GM18499 (cell line): ENCODE measurements at regions not wholly inside any gene's neighbourhood (a gene's known extent, or its start where the extent isn't known, plus 50 kb on each side); places are given as distances from the start of the nearest gene placed in this dataset.

Experiments used
- ATAC-seq: cut with Tn5 transposase; IDR thresholded peaks from one replicate; pipeline ENCODE4 v1.9.1; 2021; ENCODE audit warnings: moderate number of reproducible peaks; ENCODE audit not compliant: insufficient read depth, unreplicated experiment

DNA sequence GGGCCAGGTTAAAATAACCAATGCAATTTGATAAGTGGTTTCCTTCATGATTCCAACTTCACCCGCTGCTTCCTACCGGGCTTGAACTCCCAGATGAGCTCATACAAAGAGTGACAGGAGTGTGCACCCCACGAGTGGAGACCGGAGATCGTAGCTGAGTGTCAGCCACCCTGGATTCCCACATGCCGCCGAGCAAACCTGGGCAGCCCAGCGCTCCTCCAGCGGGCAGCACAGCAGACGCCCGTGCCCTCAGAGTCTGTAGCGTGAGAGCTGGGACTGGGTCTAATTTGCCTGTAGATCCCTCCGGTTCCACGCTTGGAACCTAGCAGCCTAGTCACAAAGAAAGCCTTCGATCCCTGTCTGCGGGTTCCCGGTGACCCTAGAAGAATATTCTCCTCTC, 476.1 kb upstream of the MGMT start:
- ATAC-seq, result no peak

DNA sequence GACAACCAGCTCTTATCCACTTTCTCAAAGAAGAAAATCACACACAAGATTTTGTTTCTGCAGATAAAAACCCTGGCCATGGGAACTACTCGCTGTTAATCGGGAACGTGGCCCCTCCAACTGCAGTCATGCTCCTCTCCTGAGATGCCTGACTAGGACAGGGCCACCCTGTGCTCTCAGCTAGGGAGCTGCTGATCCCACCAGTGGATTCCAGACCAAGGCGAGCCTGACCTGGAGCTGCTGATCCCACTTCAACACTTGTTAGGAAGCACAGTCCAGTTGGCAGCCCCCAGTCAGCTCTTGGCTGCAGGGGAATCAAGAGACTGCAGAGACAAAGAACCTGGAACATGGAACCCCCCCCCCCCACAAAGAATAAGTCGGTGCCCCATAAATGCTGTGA, 474.3 kb upstream of the MGMT start:
- no peak for ATAC-seq

DNA sequence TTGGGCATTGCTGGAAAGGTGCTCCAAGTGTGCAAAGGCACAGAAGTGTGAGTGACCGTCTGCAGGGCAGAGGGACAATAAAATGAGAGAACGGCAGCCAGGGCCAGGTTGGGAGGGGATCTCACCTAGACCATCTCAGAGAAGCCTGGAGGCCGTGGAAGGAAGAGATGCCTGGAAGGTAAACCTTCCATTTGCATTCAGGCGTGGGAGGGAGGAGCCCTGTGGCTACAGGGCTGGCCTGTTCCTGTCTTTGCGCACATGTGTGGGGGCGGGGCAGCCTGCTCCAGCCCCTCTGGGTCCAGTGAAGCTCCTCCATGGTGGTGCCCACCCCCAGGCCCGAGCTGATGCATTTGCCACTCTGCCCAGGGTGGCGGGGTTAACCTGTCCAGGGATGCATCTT, 473.6 kb upstream of the MGMT start:
- no peak for ATAC-seq

DNA sequence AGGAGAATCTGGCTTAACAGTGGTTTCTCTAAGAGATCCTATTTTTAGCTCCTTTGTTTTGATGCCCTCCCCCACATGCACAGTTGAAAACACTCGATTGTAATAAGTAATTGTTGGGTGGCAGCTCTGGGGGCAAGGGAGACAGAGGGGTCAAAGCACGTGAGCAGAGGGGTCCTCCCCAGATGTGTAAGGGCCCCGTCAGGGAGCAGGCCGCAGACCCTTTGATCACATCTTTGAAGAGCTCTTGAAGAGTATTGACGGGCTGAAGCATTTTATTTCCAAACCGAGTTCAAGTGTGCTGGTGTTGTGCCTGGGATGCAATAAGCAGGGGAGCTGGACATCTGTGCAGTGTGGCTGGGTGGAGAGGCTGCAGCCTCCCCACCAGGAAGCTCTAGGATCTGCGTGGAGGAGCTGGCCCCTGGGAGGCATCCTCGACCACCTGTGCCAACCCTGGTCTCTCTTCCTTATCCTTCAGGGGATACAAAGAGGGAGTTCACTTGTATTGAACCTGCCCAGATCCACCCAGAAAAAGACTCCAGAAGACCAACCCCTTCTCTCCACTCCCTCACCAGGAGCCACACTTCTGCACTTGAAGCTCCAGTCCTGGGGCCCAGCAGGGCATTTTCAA, 473.0 kb upstream of the MGMT start:
- no peak for ATAC-seq

DNA sequence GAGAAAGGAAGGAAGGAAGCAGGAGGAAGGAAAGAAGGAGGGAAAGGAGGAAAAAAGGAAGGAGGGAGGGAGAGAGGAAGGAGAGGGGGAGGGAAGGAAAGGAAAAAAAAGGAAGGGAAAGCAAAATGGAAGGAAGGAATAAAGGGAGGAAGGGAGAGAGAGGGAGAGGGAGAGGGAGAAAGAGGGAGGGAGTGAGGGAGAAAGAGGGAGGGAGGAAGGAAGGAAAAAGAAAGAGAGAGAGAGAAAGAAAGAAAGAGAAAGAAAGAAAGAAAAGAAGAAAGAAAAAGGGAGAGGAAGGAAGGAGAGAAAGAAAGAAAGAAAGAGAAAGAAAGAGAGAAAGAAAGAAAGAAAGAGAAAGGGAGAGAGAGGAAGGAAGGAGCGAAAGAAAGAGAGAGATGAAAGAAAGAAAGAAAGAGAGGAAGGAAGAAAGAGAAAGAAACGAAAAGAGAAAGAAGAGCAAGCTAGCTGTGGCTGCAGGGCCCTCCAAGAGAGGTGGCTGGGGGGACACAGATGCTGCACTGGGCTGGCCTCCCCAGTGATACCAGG, 472.4 kb upstream of the MGMT start:
- ATAC-seq, result no peak

DNA sequence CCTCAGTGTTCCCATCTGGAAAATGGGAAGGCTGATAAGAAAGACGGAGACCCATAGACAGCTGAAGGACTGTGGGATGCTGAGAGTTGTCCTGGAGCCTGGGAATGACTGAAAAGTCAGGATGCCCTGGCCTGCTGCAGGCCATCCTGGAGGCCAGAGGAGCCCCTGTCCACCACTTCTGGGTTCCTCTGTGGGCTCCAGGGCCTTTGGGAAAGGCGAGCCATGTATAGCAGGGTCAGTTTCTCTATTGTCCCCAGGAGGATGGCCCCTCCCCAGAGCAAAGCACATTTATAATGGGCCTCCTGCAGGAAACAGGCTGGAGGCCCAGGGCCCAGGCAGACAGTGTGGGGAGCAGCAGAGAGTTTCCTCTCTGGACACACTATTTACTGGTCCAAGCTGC, 471.4 kb upstream of the MGMT start:
- ATAC-seq, result no peak

DNA sequence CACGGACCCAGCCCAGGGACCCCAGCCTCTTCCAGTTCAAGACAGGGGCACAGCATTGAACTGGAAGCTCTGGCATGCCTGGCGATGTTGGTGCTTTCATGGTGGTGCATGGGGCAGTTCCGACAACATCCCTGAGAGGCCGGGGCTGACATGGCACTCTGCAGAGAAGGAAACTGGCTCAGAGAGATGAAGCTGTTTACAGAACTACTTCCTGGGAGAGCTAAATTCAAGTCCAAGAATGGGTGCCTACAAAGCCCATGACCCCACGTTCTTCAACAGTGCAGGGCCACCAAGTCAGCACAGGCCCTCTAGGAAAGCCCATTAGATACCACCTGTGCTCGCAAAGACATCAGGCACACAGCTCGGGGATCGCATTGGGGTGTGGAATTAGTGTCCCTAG, 470.9 kb upstream of the MGMT start:
- ATAC-seq, result no peak

DNA sequence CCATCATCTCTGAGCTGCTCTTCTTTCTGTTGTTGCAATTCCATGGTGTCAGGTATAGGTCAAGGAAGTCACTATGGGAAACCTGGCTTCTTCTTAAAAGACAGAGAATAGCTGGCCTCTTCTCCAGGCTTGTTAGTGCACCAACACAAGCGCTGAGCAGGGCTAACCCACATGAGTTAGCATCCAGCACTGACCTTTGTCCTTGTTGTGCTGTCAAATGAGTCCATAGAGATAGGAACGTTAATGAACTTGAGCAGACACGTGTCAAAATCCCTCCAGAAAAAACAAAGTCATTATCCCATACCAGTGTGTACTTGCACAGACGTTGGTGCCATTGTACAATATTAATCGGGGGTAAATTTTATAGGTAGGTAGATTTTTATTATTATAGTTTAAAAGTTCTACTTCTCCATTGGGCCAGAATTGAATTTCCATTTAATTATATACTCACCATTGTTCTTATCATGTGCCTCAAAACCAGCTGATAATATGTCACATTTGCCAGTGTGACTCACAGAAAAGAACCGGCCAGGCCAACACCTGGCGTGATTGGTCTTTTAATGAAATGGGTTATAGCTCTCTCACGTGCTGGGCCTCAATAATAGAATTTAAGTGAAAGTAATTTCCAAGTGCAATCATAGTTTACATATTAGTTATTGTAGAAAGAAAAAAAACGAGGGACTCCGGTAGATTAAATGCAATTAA, 468.8 kb upstream of the MGMT start:
- ATAC-seq, result no peak

DNA sequence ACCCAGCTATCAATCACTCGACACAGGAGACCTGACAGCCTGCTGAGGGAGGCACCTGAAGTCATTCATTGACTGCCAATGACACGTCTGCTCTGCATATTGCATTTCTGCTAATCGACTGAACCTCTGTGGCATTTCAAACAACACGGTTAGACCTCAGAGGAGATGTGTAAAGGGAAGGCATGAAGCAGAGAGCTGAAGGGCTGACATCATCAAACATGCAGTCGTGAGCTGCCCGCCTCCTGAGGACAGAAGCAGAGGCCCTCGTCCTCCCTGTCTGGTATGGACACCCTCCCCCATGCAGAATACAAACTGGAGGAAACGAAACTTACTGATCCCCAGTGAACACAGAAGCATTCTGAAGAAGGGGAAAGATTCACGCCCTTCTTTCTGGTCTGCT, 462.6 kb upstream of the MGMT start:
- no peak for ATAC-seq

DNA sequence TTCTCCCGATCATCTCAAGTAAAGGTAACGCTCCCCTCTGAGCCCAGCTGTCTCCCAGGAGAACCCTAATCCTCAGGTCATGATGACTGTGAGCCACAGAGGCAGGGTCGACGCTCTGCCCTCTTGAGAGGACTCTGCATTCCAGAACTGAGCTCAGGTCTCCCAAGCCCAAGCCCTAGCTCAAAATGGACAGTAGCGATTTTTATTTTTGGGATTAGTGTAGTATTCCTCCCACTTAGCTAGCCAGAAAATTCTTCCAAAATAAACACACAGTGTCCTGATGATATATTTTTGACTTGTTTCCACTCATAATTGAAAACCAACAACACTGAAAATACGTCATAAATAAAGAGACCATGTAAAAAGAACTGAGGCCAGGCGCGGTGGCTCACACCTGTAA, 462.0 kb upstream of the MGMT start:
- no peak for ATAC-seq

DNA sequence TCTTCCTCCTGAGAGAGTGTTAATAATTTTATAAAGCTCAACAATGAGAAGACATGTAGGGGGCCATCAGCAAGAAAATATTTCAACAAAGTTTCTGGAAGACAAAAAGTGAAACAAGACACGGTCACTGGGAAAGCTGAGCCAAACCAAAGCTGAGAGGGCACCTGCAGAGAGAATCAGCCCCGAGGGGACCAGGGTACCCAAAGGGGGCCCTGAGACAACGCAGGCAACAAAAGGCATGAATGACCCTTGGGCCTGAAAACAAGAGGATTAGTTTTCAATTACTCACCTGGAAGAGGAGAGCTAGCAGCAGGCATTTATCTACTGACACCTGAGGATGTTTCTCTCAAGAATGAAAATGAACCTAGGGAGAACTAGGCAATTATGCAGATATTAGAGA, 461.2 kb upstream of the MGMT start:
- ATAC-seq, result no peak

DNA sequence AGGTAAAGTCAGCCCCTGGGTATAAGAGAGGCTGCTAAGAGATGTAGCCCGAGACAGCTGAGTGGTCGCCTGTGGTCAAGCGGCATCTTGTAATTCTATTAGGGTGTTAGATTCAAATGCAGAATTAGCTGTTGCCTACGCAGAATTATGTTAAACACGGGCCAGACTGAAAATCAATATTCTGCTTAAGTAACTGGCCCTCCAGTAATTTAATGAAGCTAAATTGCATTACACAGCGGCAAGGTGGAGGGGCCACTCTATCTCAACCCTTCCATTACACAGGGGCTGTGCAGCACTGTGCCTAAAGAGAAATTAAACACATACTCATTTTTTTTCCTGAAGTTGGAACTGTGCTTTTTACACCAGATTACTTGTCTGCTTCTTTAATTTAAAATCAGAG, 448.5 kb upstream of the MGMT start:
- no peak for ATAC-seq

DNA sequence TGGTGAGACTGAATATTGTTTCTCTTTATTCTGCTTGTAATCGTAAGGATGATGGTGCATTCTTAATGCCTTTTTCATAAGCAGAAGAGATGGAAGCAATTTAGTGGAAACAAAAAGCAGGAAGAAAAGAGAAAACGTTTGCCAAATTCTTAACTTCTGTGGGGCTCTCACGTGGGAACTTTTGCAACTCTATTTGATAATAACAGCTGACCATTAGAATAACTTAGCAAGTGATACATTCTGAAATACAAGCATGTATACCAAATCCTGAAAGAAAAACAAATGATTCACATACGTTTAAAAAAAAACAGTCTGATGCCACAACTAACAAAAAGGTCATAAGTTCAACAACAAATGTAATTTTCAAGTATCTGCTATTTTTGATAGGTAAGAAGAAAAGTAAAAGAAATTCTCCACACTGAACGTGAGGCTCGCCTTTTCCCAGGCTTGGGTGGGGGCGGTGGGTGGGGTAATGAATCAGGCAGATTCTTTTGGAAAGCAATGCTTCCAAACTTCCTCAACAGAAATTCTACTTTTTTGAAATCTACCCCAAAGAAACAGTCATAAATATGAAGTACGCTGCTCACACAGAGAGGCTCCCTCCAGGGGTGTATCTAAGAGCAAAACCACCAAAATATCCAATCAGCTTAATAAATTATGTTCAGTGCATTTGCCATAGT, 446.2 kb upstream of the MGMT start:
- no peak for ATAC-seq

DNA sequence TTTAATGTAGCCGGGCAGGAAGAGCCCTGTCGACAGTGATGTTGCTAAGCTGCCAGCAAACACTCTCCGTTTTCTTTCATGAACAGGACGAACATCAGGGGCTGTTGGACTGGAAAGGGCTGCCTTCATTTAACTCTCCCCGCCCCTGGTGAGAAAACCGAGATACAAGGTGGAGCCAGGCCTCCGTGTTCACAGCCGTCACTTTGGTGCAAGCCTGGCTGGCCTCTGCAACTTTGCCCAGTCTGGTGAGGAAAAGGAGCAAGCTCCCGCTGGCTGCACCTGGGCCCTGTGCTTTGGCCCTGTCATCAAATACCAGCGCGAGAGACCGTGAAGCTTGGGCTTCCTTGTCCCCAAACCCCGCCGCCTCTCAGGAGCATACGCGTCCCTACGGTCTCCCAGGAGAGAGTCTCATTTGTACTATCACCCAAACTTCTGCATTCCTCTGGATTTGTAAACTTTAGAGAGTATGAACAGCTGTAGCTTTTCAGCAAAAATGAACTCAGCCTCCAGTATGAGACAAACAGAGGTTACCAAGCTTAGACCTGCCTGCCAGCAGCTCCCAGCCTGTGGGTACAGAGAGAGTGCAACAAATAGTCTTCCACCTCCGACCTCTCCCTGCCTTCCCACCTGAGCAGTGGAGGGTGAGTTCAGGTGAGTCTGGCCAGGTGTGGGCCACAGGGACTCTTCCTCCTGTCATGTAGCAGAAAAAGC, 445.3 kb upstream of the MGMT start:
- ATAC-seq, result no peak

DNA sequence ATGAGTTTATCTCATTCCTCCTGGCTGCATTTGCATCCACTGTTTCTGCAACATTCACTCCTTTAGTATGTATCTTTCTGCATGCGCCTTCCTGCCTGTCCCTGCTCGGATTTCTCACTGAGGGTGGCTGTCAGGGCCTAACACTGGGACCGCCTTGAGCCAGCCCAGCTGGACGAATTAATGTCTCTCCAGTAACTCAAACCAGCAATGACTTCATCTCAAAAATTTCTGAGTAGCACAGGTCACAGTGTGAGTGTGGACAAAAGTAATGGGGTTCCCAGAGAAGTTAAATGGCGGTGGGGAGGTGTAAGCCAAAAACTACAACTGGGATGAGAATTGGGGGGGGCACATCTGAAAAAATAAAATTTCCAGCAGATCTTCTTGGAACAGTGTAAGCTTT, 444.0 kb upstream of the MGMT start:
- ATAC-seq, result no peak

DNA sequence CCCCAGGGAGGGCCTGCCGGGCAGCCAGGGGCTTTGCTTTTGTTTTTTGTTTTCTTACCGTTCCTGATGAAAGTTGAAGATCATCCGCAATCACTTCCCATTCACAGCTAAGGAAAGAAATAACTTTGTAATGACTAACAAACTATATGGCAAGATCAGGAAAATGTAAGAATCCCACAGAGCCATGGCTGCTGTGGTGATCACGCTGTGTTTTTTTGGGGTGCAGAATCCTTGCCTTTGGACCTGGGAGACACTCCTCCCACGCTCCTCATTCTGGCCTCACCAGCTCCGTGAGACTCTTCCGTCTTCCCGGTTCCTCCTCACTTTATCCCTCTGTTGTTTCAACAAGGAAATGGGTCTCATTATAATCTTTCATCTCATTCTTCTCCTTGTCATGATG, 443.0 kb upstream of the MGMT start:
- no peak for ATAC-seq

DNA sequence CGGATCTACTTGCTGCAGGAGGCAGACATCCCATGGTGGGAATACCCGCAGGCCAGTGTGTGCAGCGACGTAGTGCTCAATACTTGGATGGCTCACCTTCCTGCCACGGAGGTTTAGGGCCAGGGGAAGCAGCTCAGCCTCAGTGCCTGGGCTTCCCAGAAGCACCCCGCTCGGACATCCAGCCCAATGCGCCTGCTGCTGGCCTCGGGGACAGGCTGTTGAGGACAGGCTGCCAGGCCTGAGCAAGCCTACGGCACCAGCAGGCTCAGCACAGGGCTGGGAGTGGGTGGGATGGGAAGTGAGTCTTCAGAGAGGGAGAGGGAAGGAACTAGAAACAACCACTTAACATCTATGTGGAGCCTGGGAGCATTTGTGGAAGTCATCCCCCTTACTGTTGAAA, 441.3 kb upstream of the MGMT start:
- no peak for ATAC-seq

DNA sequence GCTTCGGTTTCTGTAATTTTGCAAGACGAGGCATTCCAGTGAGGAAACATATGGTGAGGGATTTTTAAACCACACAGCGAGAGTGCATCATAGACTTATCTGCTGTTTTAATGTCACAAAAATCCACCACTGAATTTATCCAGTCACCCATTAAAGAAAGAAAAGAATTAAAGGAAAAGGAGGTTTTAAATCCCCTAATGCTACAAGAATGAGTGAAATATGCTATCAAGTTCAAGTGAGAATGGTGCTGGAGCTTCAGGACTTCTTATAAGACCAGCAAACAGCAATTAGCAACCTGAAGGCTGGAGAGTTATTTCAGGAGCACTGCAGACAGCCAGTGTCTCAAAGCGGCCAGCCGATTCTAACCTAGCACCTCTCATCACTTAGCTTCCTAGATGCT, 439.1 kb upstream of the MGMT start:
- no peak for ATAC-seq

DNA sequence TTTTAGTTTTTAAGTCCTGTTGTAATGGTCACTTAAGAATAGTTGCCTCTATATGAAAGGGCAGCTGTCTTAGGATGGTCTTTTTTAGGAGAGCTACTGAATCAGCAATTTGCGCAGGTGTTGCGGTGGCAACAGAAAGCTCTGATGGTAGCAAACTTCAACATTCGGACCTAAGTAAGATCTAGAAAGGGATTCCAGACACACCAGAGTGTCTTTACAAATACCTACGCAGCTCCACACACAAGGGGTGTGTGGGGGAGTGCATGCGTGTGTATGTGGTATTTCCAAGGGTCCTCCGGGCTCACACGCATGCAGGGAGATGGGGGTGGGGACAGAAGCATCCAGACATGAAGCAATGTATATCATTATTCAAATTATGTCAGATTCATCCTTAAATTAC, 438.6 kb upstream of the MGMT start:
- no peak for ATAC-seq

DNA sequence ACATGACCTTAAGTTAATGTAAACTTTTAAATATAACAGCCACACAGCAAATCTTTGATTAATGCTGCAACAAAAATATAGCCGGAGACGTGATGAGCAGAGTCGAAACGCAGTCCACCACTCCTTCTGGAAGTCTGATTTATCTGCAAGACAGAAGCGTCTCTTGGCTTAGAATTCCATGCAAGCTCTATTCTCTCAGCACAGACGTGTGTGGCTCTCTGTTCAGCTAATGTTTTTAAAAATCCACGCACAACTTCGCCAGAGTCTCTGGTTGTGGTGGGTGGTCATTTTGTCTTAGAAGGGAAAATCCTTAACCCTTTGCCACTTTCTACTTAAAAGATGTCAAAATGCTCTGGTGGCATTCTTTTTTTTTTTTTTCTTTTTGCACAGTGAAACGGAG, 438.0 kb upstream of the MGMT start:
- no peak for ATAC-seq
